Naive B cell (primary cell): ENCODE measurements at regions not wholly inside any gene's neighbourhood (a gene's known extent, or its start where the extent isn't known, plus 50 kb on each side); places are given as distances from the start of the nearest gene placed in this dataset.
"Not testable (repeated sequence)": the region's sequence is repeated elsewhere in the genome, so short reads cannot be mapped to it uniquely, and the experiment has no call there.

ENCODE experiments used
- ATAC-seq, 2 donors: fragments of 150-1000 bp; cut with Tn5 transposase; 2 replicates each; pipeline ENCODE4 v1.10.0; 2021; ENCODE audit warnings: low read depth in 2 of 2, mild to moderate bottlenecking in 2 of 2, moderate library complexity in 2 of 2
- DNase-seq: peaks from one replicate; pipeline ENCODE4 v3.0.0; 2022
- H3K27ac Mint-ChIP-seq, 6 donors: one replicate each; pipeline ENCODE4 v1.8.0; 2020 to 2022; ENCODE audit warnings: mild to moderate bottlenecking in 6 of 6, mixed read lengths in 6 of 6, moderate library complexity in 5 of 6, inconsistent platforms in 2 of 6
- H3K27me3 Mint-ChIP-seq, 3 donors: one replicate each; pipeline ENCODE4 v1.8.0; 2021 to 2022; ENCODE audit warnings: mixed read lengths in 3 of 3, mild to moderate bottlenecking in 1 of 3
- H3K36me3 Mint-ChIP-seq, 2 donors: one replicate each; pipeline ENCODE4 v1.8.0; 2020 to 2022; ENCODE audit warnings: mixed read lengths in 2 of 2, inconsistent platforms in 1 of 2, mild to moderate bottlenecking in 1 of 2
- H3K4me1 Mint-ChIP-seq, 3 donors: one replicate each; pipeline ENCODE4 v1.8.0; 2020 to 2022; ENCODE audit warnings: mixed read lengths in 3 of 3, inconsistent platforms in 1 of 3, mild to moderate bottlenecking in 1 of 3, moderate library complexity in 1 of 3
- H3K4me3 Mint-ChIP-seq, 8 donors: one replicate each; pipeline ENCODE4 v1.8.0; 2020 to 2022; ENCODE audit warnings: mild to moderate bottlenecking in 8 of 8, mixed read lengths in 8 of 8, moderate library complexity in 8 of 8, inconsistent platforms in 2 of 8
- H3K9me3 Mint-ChIP-seq, 7 donors: one replicate each; pipeline ENCODE4 v1.8.0; 2020 to 2022; ENCODE audit warnings: mixed read lengths in 7 of 7, mild to moderate bottlenecking in 5 of 7, inconsistent platforms in 2 of 7, moderate library complexity in 1 of 7

- Mint-ChIP-seq H3K4me3 (no peak overlapping the region), H3K36me3 (peaks cover 0 to 17% of the 10 kb centered on the region in 2 donors)
Observed at GRCh38 chr21:25199944-25200343, 407.3 kb downstream of the MRPL39 start.

GRCh38 chr21:25191141-25191540 is 416.1 kb downstream of the MRPL39 start:
- Mint-ChIP-seq H3K36me3 (peaks cover 6% of the 10 kb centered on the region in 2 donors), H3K9me3 (peaks cover 0 to 20% (median 5%) of the 10 kb centered on the region in 7 donors), H3K4me1 (peaks cover 12 to 38% (median 14%) of the 10 kb centered on the region in 3 donors), H3K27me3 (no peaks in the 10 kb centered on the region), H3K4me3 (no peak overlapping the region), H3K27ac (peak overlapping the region in 2 of 6 donors; percentile 9 to 53)
- DNase-seq = no peak
- no peak for ATAC-seq

More at GRCh38 chr21:25199944-25200343, 407.3 kb downstream of the MRPL39 start:
- Mint-ChIP-seq H3K27me3 (no peaks in the 10 kb centered on the region), H3K9me3 (peaks cover 2 to 21% (median 10%) of the 10 kb centered on the region in 7 donors), H3K27ac (no peak overlapping the region), H3K4me1 (peaks cover 0 to 16% (median 15%) of the 10 kb centered on the region in 3 donors)
- no peak for DNase-seq
- ATAC-seq = no peak

DNA sequence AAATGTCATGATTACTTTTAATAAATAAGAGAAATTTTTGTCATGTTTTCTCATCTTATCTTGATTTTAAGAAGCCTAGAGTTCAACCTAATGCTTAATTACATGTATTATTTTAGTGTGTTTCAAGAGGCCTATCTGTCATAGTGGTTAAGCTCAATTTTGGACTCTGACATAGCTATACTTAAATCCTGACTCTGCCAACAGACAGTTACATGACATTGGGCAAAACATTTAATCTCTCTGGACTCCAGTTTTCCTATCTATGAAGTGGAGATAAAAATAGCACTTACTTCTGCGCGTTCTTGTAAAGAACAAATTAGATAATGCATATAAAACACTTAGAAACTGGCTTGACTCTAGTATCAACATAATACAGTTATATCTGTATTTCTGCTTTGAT is 417.8 kb downstream of the MRPL39 start:
- Mint-ChIP-seq H3K9me3 (peaks cover 0 to 19% (median 4%) of the 10 kb centered on the region in 7 donors), H3K27ac (no peak overlapping the region), H3K4me1 (peaks cover 20 to 53% (median 27%) of the 10 kb centered on the region in 3 donors), H3K4me3 (peak overlapping the region in 1 of 8 donors; percentile 15), H3K27me3 (no peaks in the 10 kb centered on the region), H3K36me3 (peaks cover 6% of the 10 kb centered on the region in 2 donors)
- DNase-seq = no peak
- ATAC-seq = no peak

- H3K36me3 Mint-ChIP-seq = peaks cover 6% of the 10 kb centered on the region in 2 donors
- peak overlapping the region in 2 of 8 donors; percentile 15 to 26 for H3K4me3 Mint-ChIP-seq
- peaks cover 24 to 60% (median 32%) of the 10 kb centered on the region in 3 donors for H3K4me1 Mint-ChIP-seq
- H3K27me3 Mint-ChIP-seq = no peaks in the 10 kb centered on the region
- ATAC-seq (peak; percentile 24 to 46), DNase-seq (no peak)
- H3K27ac Mint-ChIP-seq = peak overlapping the region in 4 of 6 donors; percentile 53 to 78 (median 62)
- H3K9me3 Mint-ChIP-seq = peaks cover 0 to 19% (median 4%) of the 10 kb centered on the region in 7 donors
Observed at GRCh38 chr21:25188677-25189079, 418.6 kb downstream of the MRPL39 start.

DNA sequence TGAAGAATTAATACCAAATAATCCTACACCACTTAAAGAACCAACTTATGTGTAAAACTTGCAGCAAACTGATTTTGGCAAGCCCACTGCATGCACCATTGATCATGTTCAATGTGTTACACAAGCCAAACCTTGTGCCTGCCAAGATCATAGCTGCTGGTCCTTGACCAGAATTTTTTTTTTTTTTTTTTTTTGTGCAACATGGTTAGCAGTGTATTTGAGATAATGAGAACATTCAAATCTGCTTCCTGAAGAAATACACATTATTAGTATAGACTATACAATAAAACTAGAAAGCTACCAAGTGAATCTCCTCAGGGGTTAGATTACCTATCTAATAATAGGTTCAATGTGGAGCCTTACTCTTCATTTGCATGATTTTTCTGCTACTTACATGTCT is 421.0 kb downstream of the MRPL39 start:
- Mint-ChIP-seq H3K4me1 (peaks cover 27 to 66% (median 35%) of the 10 kb centered on the region in 3 donors), H3K27me3 (no peaks in the 10 kb centered on the region), H3K27ac (peak overlapping the region; percentile 56 to 95 (median 88)), H3K4me3 (peak overlapping the region in 7 of 8 donors; percentile 43 to 80 (median 67)), H3K9me3 (peaks cover 0 to 8% (median 0%) of the 10 kb centered on the region in 7 donors), H3K36me3 (no peaks in the 10 kb centered on the region)
- DNase-seq = peak; percentile 57
- peak; percentile 88 to 89 for ATAC-seq

- peak overlapping the region in 1 of 6 donors; percentile 27 for H3K27ac Mint-ChIP-seq
- H3K9me3 Mint-ChIP-seq = peaks cover 0 to 4% (median 0%) of the 10 kb centered on the region in 7 donors
- peaks cover 0 to 9% of the 10 kb centered on the region in 2 donors for H3K36me3 Mint-ChIP-seq
- H3K27me3 Mint-ChIP-seq = no peaks in the 10 kb centered on the region
- ATAC-seq (no peak), DNase-seq (no peak)
- H3K4me3 Mint-ChIP-seq = peak overlapping the region in 1 of 8 donors; percentile 57
- H3K4me1 Mint-ChIP-seq = peaks cover 42 to 69% (median 55%) of the 10 kb centered on the region in 3 donors
Observed at GRCh38 chr21:25183577-25183976, 423.7 kb downstream of the MRPL39 start.

DNA sequence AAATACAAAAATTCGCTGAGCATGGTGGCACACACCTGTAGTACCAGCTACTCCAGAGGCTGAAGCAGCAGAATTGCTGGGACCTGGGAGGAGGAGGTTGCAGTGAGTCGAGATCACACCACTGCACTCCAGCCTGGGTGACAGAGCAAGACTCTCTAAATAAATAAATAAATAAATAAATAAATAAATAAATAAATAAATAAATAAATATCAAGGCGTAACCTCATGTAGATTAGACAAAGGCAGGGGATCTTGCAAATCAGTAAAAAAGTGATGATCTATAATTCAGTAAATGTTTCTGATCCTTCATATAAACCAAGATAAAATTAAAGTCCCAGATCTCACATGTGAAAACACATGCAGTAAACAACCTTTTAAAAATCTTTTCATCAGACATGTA is 425.6 kb downstream of the MRPL39 start:
- not testable (repeated sequence) for H3K27ac Mint-ChIP-seq, H3K9me3 Mint-ChIP-seq, ATAC-seq, H3K4me3 Mint-ChIP-seq, H3K36me3 Mint-ChIP-seq, H3K27me3 Mint-ChIP-seq, DNase-seq
- peaks cover 38 to 62% (median 48%) of the 10 kb centered on the region in 3 donors for H3K4me1 Mint-ChIP-seq

GRCh38 chr21:25179116-25179515 is 428.2 kb downstream of the MRPL39 start:
- Mint-ChIP-seq H3K27me3 (no peaks in the 10 kb centered on the region), H3K36me3 (peaks cover 4 to 9% of the 10 kb centered on the region in 2 donors), H3K9me3 (peaks cover 0 to 4% (median 0%) of the 10 kb centered on the region in 7 donors), H3K4me1 (peaks cover 38 to 64% (median 54%) of the 10 kb centered on the region in 3 donors), H3K4me3 (peak overlapping the region in 1 of 8 donors; percentile 18), H3K27ac (peak overlapping the region in 3 of 6 donors; percentile 41 to 92 (median 49))
- DNase-seq (no peak), ATAC-seq (no peak)

DNA sequence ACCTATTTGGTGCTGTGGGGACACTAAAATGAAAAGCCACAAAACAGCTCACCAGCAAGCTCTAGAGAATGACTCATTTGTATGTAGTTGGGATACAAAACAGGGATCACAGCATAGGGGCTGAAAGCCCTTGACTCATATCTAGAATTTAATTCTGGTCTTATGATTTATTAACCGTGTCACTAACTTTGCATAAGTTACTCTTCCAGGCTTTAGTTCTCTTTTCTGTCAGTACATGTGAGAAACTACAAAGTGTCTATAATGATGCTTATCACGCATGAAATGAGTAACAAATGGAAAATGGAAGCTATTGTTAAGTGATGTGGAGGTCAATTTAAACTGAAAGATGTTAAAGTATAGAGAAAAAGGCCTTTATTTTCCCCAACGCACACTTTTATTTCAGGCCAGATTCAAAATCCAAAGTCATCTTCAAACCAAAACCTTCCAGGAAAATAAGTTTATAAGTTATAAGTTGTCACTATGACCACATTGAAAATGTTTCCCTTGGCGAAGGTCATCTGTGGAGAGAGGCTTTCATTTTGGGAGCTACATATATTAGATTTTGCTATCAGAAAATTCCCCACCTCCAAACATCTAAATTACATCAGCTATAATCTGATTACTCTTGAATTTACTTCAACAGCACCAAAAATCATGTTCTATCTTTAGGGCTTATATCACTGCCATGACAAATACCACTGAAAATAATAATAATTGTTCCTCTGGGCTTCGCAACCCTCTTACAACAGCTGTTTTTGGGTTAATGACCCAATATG is 430.5 kb downstream of the MRPL39 start:
- peak overlapping the region; percentile 7 to 71 (median 32) for H3K4me3 Mint-ChIP-seq
- peaks cover 4 to 9% of the 10 kb centered on the region in 2 donors for H3K36me3 Mint-ChIP-seq
- ATAC-seq (peak; percentile 93 to 94), DNase-seq (peak; percentile 68)
- H3K27me3 Mint-ChIP-seq = no peaks in the 10 kb centered on the region
- H3K9me3 Mint-ChIP-seq = peaks cover 0 to 4% (median 0%) of the 10 kb centered on the region in 7 donors
- peaks cover 42 to 67% (median 56%) of the 10 kb centered on the region in 3 donors for H3K4me1 Mint-ChIP-seq
- peak overlapping the region; percentile 62 to 99 (median 90) for H3K27ac Mint-ChIP-seq

GRCh38 chr21:25175938-25176337 is 431.3 kb downstream of the MRPL39 start:
- DNase-seq = no peak
- Mint-ChIP-seq H3K4me3 (peak overlapping the region in 3 of 8 donors; percentile 26 to 63 (median 28)), H3K9me3 (peaks cover 0 to 5% (median 0%) of the 10 kb centered on the region in 7 donors), H3K27ac (peak overlapping the region in 5 of 6 donors; percentile 62 to 99 (median 93)), H3K4me1 (peaks cover 39 to 60% (median 50%) of the 10 kb centered on the region in 3 donors), H3K27me3 (no peaks in the 10 kb centered on the region), H3K36me3 (peaks cover 4 to 9% of the 10 kb centered on the region in 2 donors)
- no peak for ATAC-seq

GRCh38 chr21:25171438-25171837 is 435.8 kb downstream of the MRPL39 start:
- Mint-ChIP-seq H3K9me3 (peaks cover 6 to 32% (median 24%) of the 10 kb centered on the region in 7 donors), H3K4me1 (peaks cover 18 to 37% (median 24%) of the 10 kb centered on the region in 3 donors), H3K4me3 (no peak overlapping the region), H3K36me3 (peaks cover 18 to 20% of the 10 kb centered on the region in 2 donors), H3K27ac (peak overlapping the region in 1 of 6 donors; percentile 57), H3K27me3 (no peaks in the 10 kb centered on the region)
- ATAC-seq = no peak
- no peak for DNase-seq

DNA sequence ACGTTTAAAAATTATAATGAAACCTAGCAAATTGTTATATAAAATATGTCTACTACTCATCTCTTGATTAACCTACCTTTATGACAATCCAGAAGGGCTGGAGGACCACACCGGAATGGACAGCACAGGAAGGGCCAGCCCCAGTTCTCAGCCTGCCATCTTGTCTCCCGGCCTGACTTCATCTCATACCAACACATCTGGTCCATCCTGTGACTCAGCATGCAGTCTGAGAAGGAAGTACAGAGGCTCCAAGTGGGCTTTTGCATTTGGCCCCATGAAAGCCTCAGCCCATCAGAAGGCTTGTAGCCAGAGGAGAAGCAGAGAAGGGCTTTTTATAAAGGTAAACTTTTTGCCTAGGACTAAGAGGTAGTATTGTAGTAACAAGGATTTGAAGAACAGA is 436.6 kb downstream of the MRPL39 start:
- DNase-seq (no peak), ATAC-seq (no peak)
- H3K4me3 Mint-ChIP-seq = no peak overlapping the region
- H3K9me3 Mint-ChIP-seq = peaks cover 6 to 37% (median 31%) of the 10 kb centered on the region in 7 donors
- peak overlapping the region in 1 of 6 donors; percentile 26 for H3K27ac Mint-ChIP-seq
- H3K27me3 Mint-ChIP-seq = no peaks in the 10 kb centered on the region
- peaks cover 18 to 29% (median 18%) of the 10 kb centered on the region in 3 donors for H3K4me1 Mint-ChIP-seq
- H3K36me3 Mint-ChIP-seq = peaks cover 25 to 26% of the 10 kb centered on the region in 2 donors

GRCh38 chr21:25169370-25169769 is 437.9 kb downstream of the MRPL39 start:
- Mint-ChIP-seq H3K9me3 (peaks cover 6 to 44% (median 37%) of the 10 kb centered on the region in 7 donors), H3K4me1 (peaks cover 5 to 16% (median 9%) of the 10 kb centered on the region in 3 donors), H3K36me3 (peaks cover 26 to 34% of the 10 kb centered on the region in 2 donors), H3K27ac (no peak overlapping the region), H3K27me3 (no peaks in the 10 kb centered on the region), H3K4me3 (no peak overlapping the region)
- no peak for ATAC-seq
- DNase-seq = no peak
